ENCODE measurements at regions not wholly inside any gene's neighbourhood (a gene's known extent, or its start where the extent isn't known, plus 50 kb on each side); places are given as distances from the start of the nearest gene placed in this dataset.

DNA sequence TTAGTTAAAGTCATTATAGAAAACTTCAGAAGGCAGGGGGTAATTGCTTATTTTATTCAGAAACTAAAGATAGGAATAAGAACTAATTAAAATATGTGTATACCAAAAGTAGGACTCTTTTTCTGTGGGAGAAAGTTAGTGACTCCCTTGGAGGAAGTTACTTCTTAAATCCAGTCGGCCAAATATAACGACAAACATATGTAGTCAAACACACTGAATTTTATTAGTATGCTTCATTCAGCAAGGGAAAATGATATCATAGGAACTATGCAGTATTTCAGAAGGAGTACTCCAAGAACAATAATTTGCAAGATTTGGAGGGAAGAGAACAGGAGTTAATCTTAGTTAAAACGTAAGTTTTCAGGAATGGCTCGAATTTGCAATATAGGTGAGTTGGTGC is 432.6 kb downstream of the CYLC2 start:
- TF ChIP-seq YY1 (IDR thresholded peaks at IDR 0.05; ENCODE audit: low read depth) (no peak), USF1 (IDR thresholded peaks at IDR 0.05) (no peak), TCF12 (IDR thresholded peaks at IDR 0.05; ENCODE audit: low read depth) (no peak), CREB1 (IDR thresholded peaks at IDR 0.05; ENCODE audit: low read depth) (no peak)

DNA sequence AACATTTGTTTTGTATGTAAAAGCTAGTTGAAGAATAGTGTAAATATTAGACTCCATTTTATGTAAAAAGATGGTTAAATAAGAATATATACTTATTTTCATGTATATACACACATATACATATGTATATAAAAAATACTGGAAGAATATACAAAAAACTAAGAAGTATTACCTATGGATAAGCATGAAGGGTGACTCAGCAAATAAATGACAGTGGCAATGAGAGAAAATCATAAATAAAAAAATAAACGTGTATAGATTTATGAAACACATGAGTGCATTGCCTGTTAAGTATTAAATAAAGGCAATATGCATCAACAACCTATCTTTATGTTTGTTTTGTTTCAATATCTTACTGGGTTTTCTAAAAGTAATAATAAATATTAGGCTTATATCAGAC is 435.3 kb downstream of the CYLC2 start:
- TF ChIP-seq, protein P1, sequence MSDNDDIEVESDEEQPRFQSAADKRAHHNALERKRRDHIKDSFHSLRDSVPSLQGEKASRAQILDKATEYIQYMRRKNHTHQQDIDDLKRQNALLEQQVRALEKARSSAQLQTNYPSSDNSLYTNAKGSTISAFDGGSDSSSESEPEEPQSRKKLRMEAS (IDR thresholded peaks at IDR 0.05), result no peak
- TF ChIP-seq CEBPB (IDR thresholded peaks at IDR 0.05), result no peak
- TF ChIP-seq FOXM1 (IDR thresholded peaks at IDR 0.05; ENCODE audit: borderline replicate concordance, low read depth), result no peak
- no peak for TF ChIP-seq NFIC (IDR thresholded peaks at IDR 0.05)
- TF ChIP-seq EP300 (IDR thresholded peaks at IDR 0.05; ENCODE audit: borderline replicate concordance), result no peak
- no peak for TF ChIP-seq EGR1 (IDR thresholded peaks at IDR 0.05)
- TF ChIP-seq YY1 (IDR thresholded peaks at IDR 0.05; ENCODE audit: low read depth), result no peak
- no peak for TF ChIP-seq TCF12 (IDR thresholded peaks at IDR 0.05; ENCODE audit: low read depth)
- no peak for TF ChIP-seq ZBTB7A (IDR thresholded peaks at IDR 0.05; ENCODE audit: low read depth)
- TF ChIP-seq TAF1 (IDR thresholded peaks at IDR 0.05; ENCODE audit: low read depth), result no peak
- TF ChIP-seq CREB1 (IDR thresholded peaks at IDR 0.05; ENCODE audit: low read depth), result no peak

- TF ChIP-seq FOXM1 (IDR thresholded peaks at IDR 0.05; ENCODE audit: borderline replicate concordance, low read depth), result no peak
- TF ChIP-seq, protein P1 (IDR thresholded peaks at IDR 0.05), result no peak
- TF ChIP-seq USF1 (IDR thresholded peaks at IDR 0.05), result no peak
- no peak for TF ChIP-seq YY1 (IDR thresholded peaks at IDR 0.05; ENCODE audit: low read depth)
- TF ChIP-seq ZBTB7A (IDR thresholded peaks at IDR 0.05; ENCODE audit: low read depth), result no peak
- no peak for TF ChIP-seq CREB1 (IDR thresholded peaks at IDR 0.05; ENCODE audit: low read depth)
- no peak for TF ChIP-seq EP300 (IDR thresholded peaks at IDR 0.05; ENCODE audit: borderline replicate concordance)
- TF ChIP-seq TEAD4 (IDR thresholded peaks at IDR 0.05), result no peak
- no peak for TF ChIP-seq TAF1 (IDR thresholded peaks at IDR 0.05; ENCODE audit: low read depth)
These were observed 436.7 kb downstream of the CYLC2 start for GRCh38 chr9:103431809-103432208.

GRCh38 chr9:103444176-103444575 is 449.0 kb downstream of the CYLC2 start:
- TF ChIP-seq NFIC (IDR thresholded peaks at IDR 0.05), result no peak
- TF ChIP-seq EP300 (IDR thresholded peaks at IDR 0.05; ENCODE audit: borderline replicate concordance), result no peak
- TF ChIP-seq CEBPB (IDR thresholded peaks at IDR 0.05), result no peak
- no peak for TF ChIP-seq RAD21 (IDR thresholded peaks at IDR 0.05; ENCODE audit: low read depth)
- no peak for TF ChIP-seq CREB1 (IDR thresholded peaks at IDR 0.05; ENCODE audit: low read depth)
- TF ChIP-seq, protein P2, sequence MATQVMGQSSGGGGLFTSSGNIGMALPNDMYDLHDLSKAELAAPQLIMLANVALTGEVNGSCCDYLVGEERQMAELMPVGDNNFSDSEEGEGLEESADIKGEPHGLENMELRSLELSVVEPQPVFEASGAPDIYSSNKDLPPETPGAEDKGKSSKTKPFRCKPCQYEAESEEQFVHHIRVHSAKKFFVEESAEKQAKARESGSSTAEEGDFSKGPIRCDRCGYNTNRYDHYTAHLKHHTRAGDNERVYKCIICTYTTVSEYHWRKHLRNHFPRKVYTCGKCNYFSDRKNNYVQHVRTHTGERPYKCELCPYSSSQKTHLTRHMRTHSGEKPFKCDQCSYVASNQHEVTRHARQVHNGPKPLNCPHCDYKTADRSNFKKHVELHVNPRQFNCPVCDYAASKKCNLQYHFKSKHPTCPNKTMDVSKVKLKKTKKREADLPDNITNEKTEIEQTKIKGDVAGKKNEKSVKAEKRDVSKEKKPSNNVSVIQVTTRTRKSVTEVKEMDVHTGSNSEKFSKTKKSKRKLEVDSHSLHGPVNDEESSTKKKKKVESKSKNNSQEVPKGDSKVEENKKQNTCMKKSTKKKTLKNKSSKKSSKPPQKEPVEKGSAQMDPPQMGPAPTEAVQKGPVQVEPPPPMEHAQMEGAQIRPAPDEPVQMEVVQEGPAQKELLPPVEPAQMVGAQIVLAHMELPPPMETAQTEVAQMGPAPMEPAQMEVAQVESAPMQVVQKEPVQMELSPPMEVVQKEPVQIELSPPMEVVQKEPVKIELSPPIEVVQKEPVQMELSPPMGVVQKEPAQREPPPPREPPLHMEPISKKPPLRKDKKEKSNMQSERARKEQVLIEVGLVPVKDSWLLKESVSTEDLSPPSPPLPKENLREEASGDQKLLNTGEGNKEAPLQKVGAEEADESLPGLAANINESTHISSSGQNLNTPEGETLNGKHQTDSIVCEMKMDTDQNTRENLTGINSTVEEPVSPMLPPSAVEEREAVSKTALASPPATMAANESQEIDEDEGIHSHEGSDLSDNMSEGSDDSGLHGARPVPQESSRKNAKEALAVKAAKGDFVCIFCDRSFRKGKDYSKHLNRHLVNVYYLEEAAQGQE (IDR thresholded peaks at IDR 0.05; ENCODE audit: low read depth), result no peak
- TF ChIP-seq ZBTB7A (IDR thresholded peaks at IDR 0.05; ENCODE audit: low read depth), result no peak
- no peak for TF ChIP-seq EGR1 (IDR thresholded peaks at IDR 0.05)
- no peak for TF ChIP-seq TAF1 (IDR thresholded peaks at IDR 0.05; ENCODE audit: low read depth)
- no peak for TF ChIP-seq USF1 (IDR thresholded peaks at IDR 0.05)
- TF ChIP-seq TEAD4 (IDR thresholded peaks at IDR 0.05), result no peak
- TF ChIP-seq FOXM1 (IDR thresholded peaks at IDR 0.05; ENCODE audit: borderline replicate concordance, low read depth), result no peak
- TF ChIP-seq, protein P1 (IDR thresholded peaks at IDR 0.05), result no peak
- no peak for TF ChIP-seq TCF12 (IDR thresholded peaks at IDR 0.05; ENCODE audit: low read depth)
- no peak for TF ChIP-seq YY1 (IDR thresholded peaks at IDR 0.05; ENCODE audit: low read depth)

- TF ChIP-seq USF1 (IDR thresholded peaks at IDR 0.05), result no peak
- TF ChIP-seq CREB1 (IDR thresholded peaks at IDR 0.05; ENCODE audit: low read depth), result no peak
These were observed 463.7 kb downstream of the CYLC2 start for GRCh38 chr9:103458826-103459225.

GRCh38 chr9:103471241-103471640 is 476.1 kb downstream of the CYLC2 start:
- TF ChIP-seq, protein P1 (IDR thresholded peaks at IDR 0.05), result no peak
- TF ChIP-seq FOXM1 (IDR thresholded peaks at IDR 0.05; ENCODE audit: borderline replicate concordance, low read depth), result no peak

DNA sequence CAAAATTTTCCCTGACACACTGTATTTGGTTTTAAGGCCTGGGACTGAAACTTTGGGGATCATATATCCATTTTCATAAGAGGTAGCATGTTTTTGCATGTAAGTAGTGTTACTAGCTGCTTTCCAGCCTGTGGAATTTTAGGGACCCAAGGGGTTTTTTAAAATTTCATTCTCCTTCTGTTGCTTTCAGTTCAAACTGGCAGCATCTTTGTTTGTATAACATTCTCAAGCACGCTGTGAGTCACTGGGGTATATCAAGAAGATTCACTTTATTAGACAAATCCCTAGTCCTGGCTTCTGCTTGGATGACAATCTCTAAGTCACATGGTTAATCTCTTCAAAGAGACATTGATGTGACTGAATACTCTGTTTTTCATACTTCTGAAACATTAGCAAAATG is 479.0 kb downstream of the CYLC2 start:
- TF ChIP-seq YY1 (IDR thresholded peaks at IDR 0.05; ENCODE audit: low read depth) (no peak), EGR1 (IDR thresholded peaks at IDR 0.05) (no peak), NFIC (IDR thresholded peaks at IDR 0.05) (no peak), USF1 (IDR thresholded peaks at IDR 0.05) (no peak), ZBTB7A (IDR thresholded peaks at IDR 0.05; ENCODE audit: low read depth) (no peak), TEAD4 (IDR thresholded peaks at IDR 0.05) (no peak), FOXM1 (IDR thresholded peaks at IDR 0.05; ENCODE audit: borderline replicate concordance, low read depth) (no peak)
- TF ChIP-seq, protein P1 (IDR thresholded peaks at IDR 0.05), result no peak
